GM23338 (cell line): ENCODE measurements at regions not wholly inside any gene's neighbourhood (a gene's known extent, or its start where the extent isn't known, plus 50 kb on each side); places are given as distances from the start of the nearest gene placed in this dataset.

Experiments used
- ATAC-seq: fragments of 200-7000 bp; cut with Tn5 transposase; 3 replicates; pipeline ENCODE4 v1.9.1; 2020
- DNase-seq: peaks from one replicate; pipeline ENCODE4 v3.0.0-alpha.2; 2015; ENCODE audit warnings: low spot score
- H2AFZ ChIP-seq: fragments of 200-600 bp; sonication (generic); 2 replicates; pipeline ENCODE4 v1.8.0; 2016; ENCODE audit warnings: antibody characterized with exemption, mild to moderate bottlenecking, moderate library complexity
- H3F3A ChIP-seq: fragments of 200-600 bp; sonication (generic); replicated peaks from 2 replicates; pipeline ENCODE4 v1.8.0; 2017; ENCODE audit warnings: antibody characterized with exemption, mixed run types, low read depth
- H3K27ac ChIP-seq: fragments of 200-600 bp; sonication (generic); 2 replicates; pipeline ENCODE4 v1.6.1; 2016; ENCODE audit warnings: low read depth
- H3K27me3 ChIP-seq: fragments of 200-600 bp; sonication (generic); 2 replicates; pipeline ENCODE4 v1.8.0; 2016; ENCODE audit warnings: mild to moderate bottlenecking, mixed run types, moderate library complexity; ENCODE audit not compliant: insufficient read depth
- H3K36me3 ChIP-seq: fragments of 200-600 bp; sonication (generic); 2 replicates; pipeline ENCODE4 v1.8.0; 2016; ENCODE audit warnings: mild to moderate bottlenecking; ENCODE audit not compliant: insufficient read depth
- H3K4me1 ChIP-seq: fragments of 200-600 bp; sonication (generic); 2 replicates; pipeline ENCODE4 v1.8.0; 2016; ENCODE audit warnings: mild to moderate bottlenecking, moderate library complexity; ENCODE audit not compliant: insufficient read depth
- H3K4me2 ChIP-seq: fragments of 200-600 bp; sonication (generic); 2 replicates; pipeline ENCODE4 v1.7.1; 2017; ENCODE audit warnings: mixed run types
- H3K4me3 ChIP-seq: fragments of 200-600 bp; sonication (generic); 2 replicates; pipeline ENCODE4 v1.6.1; 2016; ENCODE audit warnings: mixed run types
- H3K79me2 ChIP-seq: fragments of 200-600 bp; sonication (generic); replicated peaks from 2 replicates; pipeline ENCODE4 v1.8.0; 2017; ENCODE audit warnings: mild to moderate bottlenecking; ENCODE audit not compliant: insufficient read depth
- H3K9me2 ChIP-seq: fragments of 200-600 bp; sonication (generic); 2 replicates; pipeline ENCODE4 v1.8.0; 2017; ENCODE audit not compliant: insufficient read depth
- H4K20me1 ChIP-seq: fragments of 200-600 bp; sonication (generic); replicated peaks from 2 replicates; pipeline ENCODE4 v1.8.0; 2017; ENCODE audit warnings: mild to moderate bottlenecking; ENCODE audit not compliant: insufficient read depth
- H3K27ac Mint-ChIP-seq: 2 replicates; pipeline ENCODE4 v1.8.0; 2020; ENCODE audit warnings: inconsistent platforms, mild to moderate bottlenecking, moderate library complexity, mixed read lengths
- H3K27me3 Mint-ChIP-seq: 3 replicates; pipeline ENCODE4 v1.8.0; 2022; ENCODE audit warnings: low read depth, mild to moderate bottlenecking, moderate library complexity, mixed read lengths, inconsistent platforms; ENCODE audit not compliant: insufficient read depth, poor library complexity
- H3K36me3 Mint-ChIP-seq: 3 replicates; pipeline ENCODE4 v1.8.0; 2021; ENCODE audit warnings: low read depth, mild to moderate bottlenecking, inconsistent platforms, moderate library complexity, mixed read lengths
- H3K4me1 Mint-ChIP-seq: 3 replicates; pipeline ENCODE4 v1.8.0; 2020; ENCODE audit warnings: mild to moderate bottlenecking, inconsistent platforms, mixed read lengths
- H3K4me3 Mint-ChIP-seq: 3 replicates; pipeline ENCODE4 v1.8.0; 2021; ENCODE audit warnings: moderate library complexity, mild to moderate bottlenecking, inconsistent platforms, mixed read lengths
- H3K9me3 Mint-ChIP-seq: 3 replicates; pipeline ENCODE4 v1.8.0; 2020; ENCODE audit warnings: moderate library complexity, mild to moderate bottlenecking, inconsistent platforms, mixed read lengths
- CREB1 ChIP-seq: fragments of 250-450 bp; sonication (Bioruptor Pico); IDR thresholded peaks from 2 replicates; pipeline ENCODE4 v1.5.0; 2020; ENCODE audit warnings: low read depth, mild to moderate bottlenecking, moderate library complexity
- CTCF ChIP-seq, 2 experiments: fragments of 200-600 bp in 1 of 2; sonication (generic) in 1 of 2; conservative IDR thresholded peaks; 2 replicates each; pipeline versions ENCODE4 v1.5.1 to v1.6.1; 2016 to 2017; ENCODE audit warnings: antibody characterized with exemption in 2 of 2, low read depth in 2 of 2, mild to moderate bottlenecking in 2 of 2, moderate library complexity in 1 of 2
- JUNB ChIP-seq: IDR thresholded peaks from one replicate; pipeline ENCODE4 v1.6.1; 2016; ENCODE audit warnings: antibody characterized with exemption; ENCODE audit not compliant: unreplicated experiment
- NANOG ChIP-seq: IDR thresholded peaks from 2 replicates; pipeline ENCODE4 v1.6.1; 2016; ENCODE audit warnings: antibody characterized with exemption, borderline replicate concordance
- POLR2AphosphoS5 ChIP-seq: IDR thresholded peaks from 2 replicates; pipeline ENCODE4 v1.6.1; 2016; ENCODE audit warnings: antibody characterized with exemption, low read depth
- REST ChIP-seq: IDR thresholded peaks from one replicate; pipeline ENCODE4 v1.6.1; 2018; ENCODE audit warnings: antibody characterized with exemption; ENCODE audit not compliant: unreplicated experiment
- STAT1 ChIP-seq: IDR thresholded peaks from one replicate; pipeline ENCODE4 v1.6.1; 2016; ENCODE audit warnings: antibody characterized with exemption; ENCODE audit not compliant: unreplicated experiment
- ZNF114 ChIP-seq: fragments of 250-450 bp; sonication (Bioruptor Pico); IDR thresholded peaks from 2 replicates; pipeline ENCODE4 v1.5.0; 2020; ENCODE audit warnings: mild to moderate bottlenecking, moderate library complexity
- ZNF331 ChIP-seq: fragments of 250-450 bp; sonication (Bioruptor Pico); IDR thresholded peaks from 2 replicates; pipeline ENCODE4 v1.5.0; 2020; ENCODE audit warnings: low read depth, mild to moderate bottlenecking, moderate library complexity
- ZNF462 ChIP-seq: fragments of 250-450 bp; sonication (Bioruptor Pico); IDR thresholded peaks from 2 replicates; pipeline ENCODE4 v1.5.0; 2020; ENCODE audit warnings: mild to moderate bottlenecking, moderate library complexity

- H3K4me3 ChIP-seq: no peak overlapping the region
- Mint-ChIP-seq H3K36me3 (peaks cover 3% of the 10 kb centered on the region; the same call in 1 of the 3 replicates), H3K27ac (no peak overlapping the region), H3K4me1 (no peaks in the 10 kb centered on the region), H3K9me3 (peaks cover 29% of the 10 kb centered on the region), H3K4me3 (no peak overlapping the region), H3K27me3 (no peaks in the 10 kb centered on the region)
- no peaks in the 10 kb centered on the region for H3K9me2 ChIP-seq
- H3K4me2 ChIP-seq: no peak overlapping the region
- no peaks in the 10 kb centered on the region for H3F3A ChIP-seq
- H3K27ac ChIP-seq: no peak overlapping the region
- no peaks in the 10 kb centered on the region for H3K79me2 ChIP-seq
- no peak for TF ChIP-seq JUNB
- no peaks in the 10 kb centered on the region for H4K20me1 ChIP-seq
- no peak overlapping the region for H2AFZ ChIP-seq
- H3K4me1 ChIP-seq: no peaks in the 10 kb centered on the region
- no peaks in the 10 kb centered on the region for H3K27me3 ChIP-seq
- no peaks in the 10 kb centered on the region for H3K36me3 ChIP-seq
- ATAC-seq (no peak), DNase-seq (no peak)
Measured at GRCh38 chr14:59060841-59061240, 127.6 kb upstream of the DAAM1 start.

- Histone ChIP-seq H3K4me1 (no peaks in the 10 kb centered on the region), H3K4me2 (no peak overlapping the region), H3K27ac (no peak overlapping the region), H3F3A (no peaks in the 10 kb centered on the region), H3K27me3 (no peaks in the 10 kb centered on the region), H3K79me2 (no peaks in the 10 kb centered on the region), H4K20me1 (no peaks in the 10 kb centered on the region), H2AFZ (no peak overlapping the region), H3K4me3 (no peak overlapping the region), H3K9me2 (no peaks in the 10 kb centered on the region), H3K36me3 (no peaks in the 10 kb centered on the region)
- Mint-ChIP-seq H3K27ac (no peak overlapping the region), H3K36me3 (peaks cover 3% of the 10 kb centered on the region; the same call in 1 of the 3 replicates), H3K4me1 (no peaks in the 10 kb centered on the region), H3K4me3 (no peak overlapping the region), H3K27me3 (no peaks in the 10 kb centered on the region), H3K9me3 (peaks cover 29% of the 10 kb centered on the region)
- no peak for ATAC-seq
- no peak for DNase-seq
- no peak for TF ChIP-seq ZNF114 (CRISPR knock-in tag)
- no peak for TF ChIP-seq CTCF (conservative IDR thresholded peaks at IDR 0.05; ENCODE audit: low read depth in 2 of 2)
- no peak for TF ChIP-seq ZNF331
- TF ChIP-seq REST: no peak
- TF ChIP-seq POLR2AphosphoS5: no peak
- no peak for TF ChIP-seq CREB1
- no peak for TF ChIP-seq STAT1
- TF ChIP-seq NANOG: no peak
- no peak for TF ChIP-seq ZNF462 (CRISPR knock-in tag)
Measured at GRCh38 chr14:59061292-59061691, 127.2 kb upstream of the DAAM1 start.
